Kidney epithelial cell (primary cell): ENCODE measurements at regions not wholly inside any gene's neighbourhood (a gene's known extent, or its start where the extent isn't known, plus 50 kb on each side); places are given as distances from the start of the nearest gene placed in this dataset.

Experiments
- DNase-seq: peaks from one replicate; pipeline ENCODE4 v3.0.0-alpha.2; 2010; ENCODE audit warnings: low read depth
- H3K27me3 ChIP-seq: 2 replicates; pipeline ENCODE4 v1.6.0; 2011; ENCODE audit warnings: low read length; ENCODE audit not compliant: control insufficient read depth, insufficient read depth
- H3K36me3 ChIP-seq: 2 replicates; pipeline ENCODE4 v1.5.1; 2011; ENCODE audit warnings: low read length; ENCODE audit not compliant: control insufficient read depth, insufficient read depth
- H3K4me3 ChIP-seq: 2 replicates; pipeline ENCODE4 v1.5.1; 2011; ENCODE audit warnings: low read depth, mild to moderate bottlenecking, control low read depth, low read length
- TF ChIP-seq, protein P1 (sequence below): IDR thresholded peaks from 2 replicates; pipeline ENCODE4 v1.5.1; 2011; ENCODE audit warnings: mild to moderate bottlenecking, moderate library complexity, low read length, control low read depth, inconsistent platforms; ENCODE audit not compliant: insufficient read depth, poor library complexity, severe bottlenecking

GRCh38 chr7:121485467-121486243 lies 89.5 kb upstream of the FAM3C start:
- TF ChIP-seq, protein P1, sequence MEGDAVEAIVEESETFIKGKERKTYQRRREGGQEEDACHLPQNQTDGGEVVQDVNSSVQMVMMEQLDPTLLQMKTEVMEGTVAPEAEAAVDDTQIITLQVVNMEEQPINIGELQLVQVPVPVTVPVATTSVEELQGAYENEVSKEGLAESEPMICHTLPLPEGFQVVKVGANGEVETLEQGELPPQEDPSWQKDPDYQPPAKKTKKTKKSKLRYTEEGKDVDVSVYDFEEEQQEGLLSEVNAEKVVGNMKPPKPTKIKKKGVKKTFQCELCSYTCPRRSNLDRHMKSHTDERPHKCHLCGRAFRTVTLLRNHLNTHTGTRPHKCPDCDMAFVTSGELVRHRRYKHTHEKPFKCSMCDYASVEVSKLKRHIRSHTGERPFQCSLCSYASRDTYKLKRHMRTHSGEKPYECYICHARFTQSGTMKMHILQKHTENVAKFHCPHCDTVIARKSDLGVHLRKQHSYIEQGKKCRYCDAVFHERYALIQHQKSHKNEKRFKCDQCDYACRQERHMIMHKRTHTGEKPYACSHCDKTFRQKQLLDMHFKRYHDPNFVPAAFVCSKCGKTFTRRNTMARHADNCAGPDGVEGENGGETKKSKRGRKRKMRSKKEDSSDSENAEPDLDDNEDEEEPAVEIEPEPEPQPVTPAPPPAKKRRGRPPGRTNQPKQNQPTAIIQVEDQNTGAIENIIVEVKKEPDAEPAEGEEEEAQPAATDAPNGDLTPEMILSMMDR = no peak
- Histone ChIP-seq H3K27me3 (no peaks in the 10 kb centered on the region), H3K36me3 (no peaks in the 10 kb centered on the region), H3K4me3 (no peak overlapping the region)
- DNase-seq = no peak

GRCh38 chr7:121484089-121484763 lies 88.1 kb upstream of the FAM3C start:
- no peaks in the 10 kb centered on the region for H3K27me3 ChIP-seq
- H3K4me3 ChIP-seq = no peak overlapping the region
- no peak for DNase-seq
- no peaks in the 10 kb centered on the region for H3K36me3 ChIP-seq
- TF ChIP-seq, protein P1 = no peak

- no peaks in the 10 kb centered on the region for H3K27me3 ChIP-seq
- TF ChIP-seq, protein P1 = no peak
- H3K4me3 ChIP-seq = no peak overlapping the region
- DNase-seq = no peak
- H3K36me3 ChIP-seq = no peaks in the 10 kb centered on the region
Observed at GRCh38 chr7:121480566-121481335, 84.6 kb upstream of the FAM3C start.

- TF ChIP-seq, protein P1 = no peak
- Histone ChIP-seq H3K4me3 (no peak overlapping the region), H3K36me3 (no peaks in the 10 kb centered on the region), H3K27me3 (no peaks in the 10 kb centered on the region)
- no peak for DNase-seq
Observed at GRCh38 chr7:121480058-121480457, 84.0 kb upstream of the FAM3C start.

DNA sequence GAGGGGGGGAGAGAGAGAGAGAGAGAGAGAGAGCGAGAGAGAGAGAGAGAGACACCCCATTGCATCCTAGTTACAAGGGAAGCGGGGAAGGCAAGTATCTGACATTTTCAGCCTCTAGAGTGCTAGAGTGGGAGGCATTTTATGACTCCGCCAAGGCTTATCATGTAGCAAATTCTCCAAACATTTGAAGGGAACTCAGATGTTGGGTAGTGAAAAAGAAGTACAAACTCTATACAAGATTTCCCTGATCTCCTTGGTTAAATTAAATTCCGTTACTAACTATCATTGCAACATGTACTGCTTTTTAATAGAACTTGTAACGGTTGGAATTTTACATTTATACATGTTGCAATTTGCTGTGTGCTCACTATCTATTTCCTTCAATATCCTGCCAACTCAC lies 83.4 kb upstream of the FAM3C start:
- H3K4me3 ChIP-seq = no peak overlapping the region

More for the DNA sequence above, 83.4 kb upstream of the FAM3C start:
- Histone ChIP-seq H3K27me3 (no peaks in the 10 kb centered on the region), H3K36me3 (no peaks in the 10 kb centered on the region)
- TF ChIP-seq, protein P1 = no peak
- no peak for DNase-seq
